HEK293 (cell line): ENCODE measurements at regions not wholly inside any gene's neighbourhood (a gene's known extent, or its start where the extent isn't known, plus 50 kb on each side); places are given as distances from the start of the nearest gene placed in this dataset.
"Not testable (repeated sequence)": the region's sequence is repeated elsewhere in the genome, so short reads cannot be mapped to it uniquely, and the experiment has no call there.

Experiments
- CTCF ChIA-PET: fragments of 350-600 bp; formaldehyde crosslinking; extraction: SDS; loops from one replicate; lab custom pipeline; 2021; ENCODE audit warnings: antibody characterized with exemption; lab: Yijun Ruan, JAX
- POLR2A ChIA-PET: fragments of 300-600 bp; formaldehyde crosslinking; extraction: SDS; loops from one replicate; lab custom pipeline; 2020; ENCODE audit warnings: antibody characterized with exemption, inconsistent platforms; lab: Yijun Ruan, JAX
- H3K27ac ChIP-seq: fragments of 200-500 bp; sonication (Bioruptor generic); 2 replicates; pipeline ENCODE4 v1.5.1; 2014; ENCODE audit warnings: low read depth, low read length, control low read depth, inconsistent platforms; ENCODE audit errors: extremely low read depth
- H3K36me3 ChIP-seq, 2 experiments: fragments of 200-500 bp in 1 of 2; sonication (Bioruptor generic) in 1 of 2; 1 replicate in 1 of 2; 2 replicates in 1 of 2; pipeline ENCODE4 v1.5.1; 2014 to 2017; ENCODE audit warnings: inconsistent platforms in 2 of 2, low read length in 2 of 2; ENCODE audit not compliant: control insufficient read depth in 2 of 2, insufficient read depth in 1 of 2
- H3K4me1 ChIP-seq: fragments of 200-500 bp; sonication (Bioruptor generic); 2 replicates; pipeline ENCODE4 v1.5.1; 2014; ENCODE audit warnings: mild to moderate bottlenecking, low read length, inconsistent platforms; ENCODE audit not compliant: control insufficient read depth, insufficient read depth
- H3K4me3 ChIP-seq: 2 replicates; pipeline ENCODE4 v1.5.1; 2011; ENCODE audit warnings: low read depth, mild to moderate bottlenecking, control low read depth, low read length, moderate library complexity
- H3K9me3 ChIP-seq: fragments of 200-500 bp; sonication (Bioruptor generic); 2 replicates; pipeline ENCODE4 v1.5.1; 2014; ENCODE audit warnings: low read depth, low read length, inconsistent platforms; ENCODE audit not compliant: control insufficient read depth, insufficient read depth
- BCL11A ChIP-seq: fragments of 450-650 bp; formaldehyde crosslinking; IDR thresholded peaks from 2 replicates; pipeline ENCODE4 v1.5.1; 2016; ENCODE audit warnings: low read depth, missing biosample characterization, missing genetic modification characterization
- HOXA7 ChIP-seq: sonication (generic); formaldehyde crosslinking; IDR thresholded peaks from 2 replicates; pipeline ENCODE4 v1.8.1; 2022; ENCODE audit warnings: missing genetic modification reagents, borderline replicate concordance
- KLF1 ChIP-seq: fragments of 450-650 bp; formaldehyde crosslinking; IDR thresholded peaks from 2 replicates; pipeline ENCODE4 v1.5.1; 2016; ENCODE audit warnings: missing biosample characterization, missing genetic modification characterization
- KLF7 ChIP-seq: fragments of 450-650 bp; formaldehyde crosslinking; IDR thresholded peaks from 2 replicates; pipeline ENCODE4 v1.5.1; 2016; ENCODE audit warnings: missing biosample characterization, missing genetic modification characterization, borderline replicate concordance
- MYNN ChIP-seq: fragments of 450-650 bp; formaldehyde crosslinking; IDR thresholded peaks from 2 replicates; pipeline ENCODE4 v1.5.1; 2016; ENCODE audit warnings: missing biosample characterization, missing genetic modification characterization, borderline replicate concordance
- TRIM28 ChIP-seq: IDR thresholded peaks from 2 replicates; pipeline ENCODE4 v1.6.1; 2011; ENCODE audit warnings: low read length, control low read depth, borderline replicate concordance
- WT1 ChIP-seq: fragments of 450-650 bp; formaldehyde crosslinking; IDR thresholded peaks from 2 replicates; pipeline ENCODE4 v1.5.1; 2016; ENCODE audit warnings: missing biosample characterization, missing genetic modification characterization
- ZBTB8A ChIP-seq: fragments of 450-650 bp; formaldehyde crosslinking; IDR thresholded peaks from 2 replicates; pipeline ENCODE4 v1.5.1; 2016; ENCODE audit warnings: missing biosample characterization, missing genetic modification characterization
- ZFHX2 ChIP-seq: fragments of 450-650 bp; formaldehyde crosslinking; conservative IDR thresholded peaks from 2 replicates; pipeline ENCODE4 v1.5.1; 2016; ENCODE audit warnings: missing biosample characterization, missing genetic modification characterization
- ZNF121 ChIP-seq: fragments of 450-650 bp; formaldehyde crosslinking; IDR thresholded peaks from 2 replicates; pipeline ENCODE4 v1.5.1; 2016; ENCODE audit warnings: missing biosample characterization, missing genetic modification characterization
- ZNF138 ChIP-seq: fragments of 450-650 bp; formaldehyde crosslinking; IDR thresholded peaks from 2 replicates; pipeline ENCODE4 v1.5.1; 2016; ENCODE audit warnings: missing biosample characterization, missing genetic modification characterization, borderline replicate concordance
- ZNF16 ChIP-seq: fragments of 450-650 bp; formaldehyde crosslinking; IDR thresholded peaks from 2 replicates; pipeline ENCODE4 v1.5.1; 2016; ENCODE audit warnings: low read depth, missing biosample characterization, missing genetic modification characterization
- ZNF174 ChIP-seq: fragments of 450-650 bp; formaldehyde crosslinking; IDR thresholded peaks from 2 replicates; pipeline ENCODE4 v1.5.0; 2017; ENCODE audit warnings: missing biosample characterization, mild to moderate bottlenecking, missing genetic modification characterization
- ZNF239 ChIP-seq: fragments of 450-650 bp; formaldehyde crosslinking; IDR thresholded peaks from 2 replicates; pipeline ENCODE4 v1.5.1; 2016; ENCODE audit warnings: missing biosample characterization, missing genetic modification characterization
- ZNF292 ChIP-seq: fragments of 450-650 bp; formaldehyde crosslinking; IDR thresholded peaks from 2 replicates; pipeline ENCODE4 v1.5.1; 2016; ENCODE audit warnings: low read depth, missing biosample characterization, missing genetic modification characterization, borderline replicate concordance
- ZNF354C ChIP-seq: fragments of 450-650 bp; formaldehyde crosslinking; IDR thresholded peaks from 2 replicates; pipeline ENCODE4 v1.5.1; 2016; ENCODE audit warnings: missing biosample characterization, missing genetic modification characterization, low read depth, borderline replicate concordance
- ZNF366 ChIP-seq: fragments of 450-650 bp; formaldehyde crosslinking; conservative IDR thresholded peaks from 2 replicates; pipeline ENCODE4 v1.5.1; 2016; ENCODE audit warnings: missing biosample characterization, missing genetic modification characterization
- ZNF394 ChIP-seq: fragments of 450-650 bp; formaldehyde crosslinking; IDR thresholded peaks from 2 replicates; pipeline ENCODE4 v1.5.1; 2016; ENCODE audit warnings: missing biosample characterization, missing genetic modification characterization, mild to moderate bottlenecking, moderate library complexity, borderline replicate concordance
- ZNF426 ChIP-seq: fragments of 450-650 bp; formaldehyde crosslinking; IDR thresholded peaks from 2 replicates; pipeline ENCODE4 v1.5.1; 2017; ENCODE audit warnings: missing biosample characterization, missing genetic modification characterization, mild to moderate bottlenecking, inconsistent platforms, moderate library complexity
- ZNF433 ChIP-seq: fragments of 450-650 bp; formaldehyde crosslinking; IDR thresholded peaks from 2 replicates; pipeline ENCODE4 v1.5.1; 2016; ENCODE audit warnings: missing biosample characterization, missing genetic modification characterization, low read depth
- ZNF544 ChIP-seq: fragments of 450-650 bp; formaldehyde crosslinking; IDR thresholded peaks from 2 replicates; pipeline ENCODE4 v1.5.0; 2017; ENCODE audit warnings: missing biosample characterization, missing genetic modification characterization
- ZNF777 ChIP-seq: fragments of 450-650 bp; formaldehyde crosslinking; IDR thresholded peaks from 2 replicates; pipeline ENCODE4 v1.5.1; 2017; ENCODE audit warnings: missing biosample characterization, missing genetic modification characterization, borderline replicate concordance
- ZSCAN30 ChIP-seq: fragments of 450-650 bp; IDR thresholded peaks from 2 replicates; pipeline ENCODE4 v1.5.1; 2018; ENCODE audit warnings: missing biosample characterization, mild to moderate bottlenecking, missing genetic modification characterization, moderate library complexity
- ZXDB ChIP-seq: fragments of 450-650 bp; formaldehyde crosslinking; IDR thresholded peaks from 2 replicates; pipeline ENCODE4 v1.5.1; 2016; ENCODE audit warnings: missing biosample characterization, missing genetic modification characterization
- TF ChIP-seq, protein P1 (sequence below): fragments of 450-650 bp; formaldehyde crosslinking; IDR thresholded peaks from 2 replicates; pipeline ENCODE4 v1.5.1; 2016; ENCODE audit warnings: missing biosample characterization, missing genetic modification characterization
- TF ChIP-seq, protein P2 (sequence below): fragments of 450-650 bp; formaldehyde crosslinking; IDR thresholded peaks from 2 replicates; pipeline ENCODE4 v1.5.1; 2016; ENCODE audit warnings: missing biosample characterization, missing genetic modification characterization
- TF ChIP-seq, protein P3 (sequence below): fragments of 450-650 bp; formaldehyde crosslinking; IDR thresholded peaks from 2 replicates; pipeline ENCODE4 v1.5.1; 2016; ENCODE audit warnings: missing biosample characterization, missing genetic modification characterization

DNA sequence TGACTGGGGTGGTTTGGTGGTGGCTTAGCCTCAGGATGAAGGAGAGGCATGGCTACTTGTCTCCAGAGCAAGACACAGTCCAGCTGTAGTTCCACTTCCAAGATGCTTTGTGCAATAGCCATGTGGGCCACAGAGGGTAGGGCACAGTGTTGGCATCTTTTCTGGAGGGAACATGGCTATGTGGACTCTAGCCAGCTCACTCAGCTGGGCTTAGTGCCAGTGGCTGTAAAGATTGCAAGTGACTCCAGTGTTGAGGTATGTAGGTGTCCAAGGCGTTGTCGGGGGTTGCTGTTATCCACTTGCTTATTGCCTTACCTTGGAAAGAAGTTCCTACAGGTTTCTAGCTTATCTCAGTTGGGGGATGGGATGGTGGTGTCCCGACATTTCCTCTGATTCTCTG is 233.4 kb downstream of the CD109 start:
- no peak overlapping the region for H3K4me3 ChIP-seq
- no peak for TF ChIP-seq ZNF777
- no peak for TF ChIP-seq ZNF16 (tag by site-specific recombination)
- no peak for TF ChIP-seq ZNF174 (tag by site-specific recombination)
- TF ChIP-seq ZNF121 (tag by site-specific recombination), result no peak
- TF ChIP-seq ZNF544 (tag by site-specific recombination), result no peak
- TF ChIP-seq, protein P1, sequence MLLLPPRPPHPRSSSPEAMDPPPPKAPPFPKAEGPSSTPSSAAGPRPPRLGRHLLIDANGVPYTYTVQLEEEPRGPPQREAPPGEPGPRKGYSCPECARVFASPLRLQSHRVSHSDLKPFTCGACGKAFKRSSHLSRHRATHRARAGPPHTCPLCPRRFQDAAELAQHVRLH (tag by site-specific recombination), result no peak
- H3K4me1 ChIP-seq, result no peaks in the 10 kb centered on the region
- H3K9me3 ChIP-seq, result no peaks in the 10 kb centered on the region
- ChIA-PET CTCF (no interaction called here), POLR2A (no interaction called here)
- H3K36me3 ChIP-seq, result no peaks in the 10 kb centered on the region
- no peak overlapping the region for H3K27ac ChIP-seq

DNA sequence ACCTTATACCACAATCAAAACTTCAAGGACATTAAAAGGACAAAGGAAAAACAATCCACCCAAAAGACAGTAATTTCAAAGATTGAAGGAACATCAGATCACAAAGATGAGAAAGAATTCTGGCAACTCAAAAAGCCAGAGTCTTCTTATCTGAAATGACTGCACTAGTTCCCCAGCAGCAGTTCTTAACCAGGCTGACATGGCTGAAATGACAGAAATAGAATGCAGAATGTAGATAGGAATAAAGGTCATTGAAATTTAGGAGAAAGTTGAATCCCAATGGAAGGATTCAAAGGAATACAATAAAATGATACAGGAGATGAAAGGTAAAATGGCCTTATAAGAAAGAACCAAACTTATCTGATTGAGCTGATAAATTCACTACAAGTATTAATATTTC is 231.4 kb downstream of the CD109 start:
- no peaks in the 10 kb centered on the region for H3K4me1 ChIP-seq
- POLR2A ChIA-PET, result no interaction called here
- H3K27ac ChIP-seq, result no peak overlapping the region
- CTCF ChIA-PET, result no interaction called here
- H3K4me3 ChIP-seq, result no peak overlapping the region
- TF ChIP-seq ZNF366 (tag by site-specific recombination) (no peak), KLF7 (tag by site-specific recombination) (no peak), ZNF433 (tag by site-specific recombination) (peak; percentile 100), ZSCAN30 (tag by site-specific recombination) (no peak), ZNF239 (tag by site-specific recombination) (no peak), TRIM28 (peak; percentile 71; the same call in 1 of the 2 replicates)
- TF ChIP-seq, protein P2, sequence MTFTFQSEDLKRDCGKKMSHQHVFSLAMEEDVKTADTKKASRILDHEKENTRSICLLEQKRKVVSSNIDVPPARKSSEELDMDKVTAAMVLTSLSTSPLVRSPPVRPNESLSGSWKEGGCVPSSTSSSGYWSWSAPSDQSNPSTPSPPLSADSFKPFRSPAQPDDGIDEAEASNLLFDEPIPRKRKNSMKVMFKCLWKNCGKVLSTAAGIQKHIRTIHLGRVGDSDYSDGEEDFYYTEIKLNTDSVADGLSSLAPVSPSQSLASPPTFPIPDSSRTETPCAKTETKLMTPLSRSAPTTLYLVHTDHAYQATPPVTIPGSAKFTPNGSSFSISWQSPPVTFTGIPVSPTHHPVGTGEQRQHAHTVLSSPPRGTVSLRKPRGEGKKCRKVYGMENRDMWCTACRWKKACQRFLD (tag by site-specific recombination), result no peak
- H3K36me3 ChIP-seq, result no peaks in the 10 kb centered on the region
- H3K9me3 ChIP-seq, result no peaks in the 10 kb centered on the region

DNA sequence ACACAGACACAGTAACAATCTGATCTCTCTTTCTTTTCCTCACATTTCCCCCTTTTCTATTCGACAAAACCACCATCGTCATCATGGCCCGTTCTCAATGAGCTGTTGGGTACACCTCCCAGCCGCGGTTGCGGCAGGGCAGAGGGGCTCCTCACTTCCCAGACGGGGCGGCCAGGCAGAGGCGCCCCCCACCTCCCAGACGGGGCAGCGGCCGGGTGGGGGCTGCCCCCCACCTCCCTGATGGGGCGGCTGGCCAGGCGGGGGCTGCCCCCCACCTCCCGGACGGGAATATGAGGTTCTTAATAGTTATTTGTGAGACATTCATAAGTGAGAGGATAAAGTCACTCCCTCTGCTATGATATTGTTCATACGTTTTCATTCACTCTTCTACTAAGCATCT is 229.7 kb downstream of the CD109 start:
- CTCF ChIA-PET, H3K27ac ChIP-seq, H3K36me3 ChIP-seq, H3K9me3 ChIP-seq, POLR2A ChIA-PET, H3K4me3 ChIP-seq, H3K4me1 ChIP-seq: not testable (repeated sequence)

DNA sequence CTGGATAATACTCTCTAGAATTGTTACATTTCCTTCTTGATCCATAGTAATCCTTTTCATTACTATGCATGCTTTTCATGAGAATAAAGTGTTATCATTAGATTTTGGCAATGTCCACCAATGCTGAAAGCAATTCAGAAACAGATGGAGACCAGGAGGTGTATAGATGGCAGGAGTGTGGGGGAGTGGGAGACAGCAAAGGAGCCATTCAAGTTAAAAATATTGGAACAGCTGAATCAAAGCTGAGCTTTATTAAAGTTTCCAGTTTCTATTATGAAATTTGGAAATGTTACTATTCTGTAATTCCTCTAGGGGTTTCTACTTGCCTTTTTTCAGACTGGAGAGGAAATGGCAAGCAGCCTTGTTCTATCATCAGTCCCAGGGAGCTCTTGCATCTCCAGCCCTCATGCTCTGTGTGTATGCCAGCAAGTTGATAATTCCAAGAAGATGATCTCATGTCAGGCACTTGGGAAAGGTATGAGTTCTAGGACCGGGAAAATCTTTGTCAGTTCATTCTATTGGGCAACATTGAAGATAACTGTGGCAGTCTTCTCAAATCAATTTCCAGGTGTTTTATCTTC is 228.0 kb downstream of the CD109 start:
- ChIA-PET POLR2A (no interaction called here), CTCF (interaction anchor here (0.6 kb wide), 1 partner anchor 46 kb away, joined by 9 read pairs; no protein-coding TSS in a partner anchor)
- Histone ChIP-seq H3K4me1 (no peaks in the 10 kb centered on the region), H3K9me3 (no peaks in the 10 kb centered on the region), H3K27ac (no peak overlapping the region), H3K4me3 (no peak overlapping the region), H3K36me3 (no peaks in the 10 kb centered on the region)
- TF ChIP-seq MYNN (tag by site-specific recombination) (no peak), ZBTB8A (tag by site-specific recombination) (no peak), BCL11A (tag by site-specific recombination) (no peak), ZXDB (tag by site-specific recombination) (no peak), WT1 (tag by site-specific recombination) (no peak), ZNF394 (tag by site-specific recombination) (no peak), ZNF138 (tag by site-specific recombination) (no peak), HOXA7 (CRISPR knock-in tag) (no peak), ZNF292 (no peak), ZNF426 (tag by site-specific recombination) (no peak), KLF1 (tag by site-specific recombination) (no peak), ZFHX2 (tag by site-specific recombination) (no peak), ZNF354C (no peak)
- TF ChIP-seq, protein P3, sequence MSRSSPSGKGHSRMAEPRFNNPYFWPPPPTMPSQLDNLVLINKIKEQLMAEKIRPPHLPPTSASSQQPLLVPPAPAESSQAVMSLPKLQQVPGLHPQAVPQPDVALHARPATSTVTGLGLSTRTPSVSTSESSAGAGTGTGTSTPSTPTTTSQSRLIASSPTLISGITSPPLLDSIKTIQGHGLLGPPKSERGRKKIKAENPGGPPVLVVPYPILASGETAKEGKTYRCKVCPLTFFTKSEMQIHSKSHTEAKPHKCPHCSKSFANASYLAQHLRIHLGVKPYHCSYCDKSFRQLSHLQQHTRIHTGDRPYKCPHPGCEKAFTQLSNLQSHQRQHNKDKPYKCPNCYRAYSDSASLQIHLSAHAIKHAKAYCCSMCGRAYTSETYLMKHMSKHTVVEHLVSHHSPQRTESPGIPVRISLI, result no peak
